Testis (tissue), 2 donors: ENCODE measurements at regions not wholly inside any gene's neighbourhood (a gene's known extent, or its start where the extent isn't known, plus 50 kb on each side); places are given as distances from the start of the nearest gene placed in this dataset.
"Not testable (repeated sequence)": the region's sequence is repeated elsewhere in the genome, so short reads cannot be mapped to it uniquely, and the experiment has no call there.

Experiments used
- DNase-seq: peaks from one replicate; pipeline ENCODE4 v3.0.0-alpha.2; 2019
- H3K27ac ChIP-seq, 2 donors: fragments of 200-600 bp; sonication (generic); one replicate each; pipeline ENCODE4 v1.5.1; 2019
- H3K27me3 ChIP-seq: fragments of 200-600 bp; sonication (generic); one replicate; pipeline ENCODE4 v1.5.1; 2019
- H3K36me3 ChIP-seq: fragments of 200-600 bp; sonication (generic); one replicate; pipeline ENCODE4 v1.5.1; 2017; ENCODE audit warnings: low read depth; ENCODE audit errors: missing control alignments
- H3K4me1 ChIP-seq: fragments of 200-600 bp; sonication (generic); one replicate; pipeline ENCODE4 v1.5.1; 2019
- H3K4me3 ChIP-seq, 2 donors: fragments of 200-600 bp; sonication (generic); one replicate each; pipeline ENCODE4 v1.5.1; 2017 to 2019
- H3K9me3 ChIP-seq: fragments of 200-600 bp; sonication (generic); one replicate; pipeline ENCODE4 v1.5.1; 2017
- CTCF ChIP-seq, 3 experiments: fragments of 450-650 bp in 2 of 3; fragments of 200-600 bp in 1 of 3; sonication (generic) in 1 of 3; IDR thresholded peaks; one replicate each; pipeline ENCODE4 v1.5.1; 2016 to 2019; ENCODE audit warnings: antibody characterized with exemption in 3 of 3, mild to moderate bottlenecking in 2 of 3, moderate library complexity in 1 of 3
- POLR2A ChIP-seq: fragments of 450-650 bp; IDR thresholded peaks from one replicate; pipeline ENCODE4 v1.6.1; 2017; ENCODE audit warnings: antibody characterized with exemption, mild to moderate bottlenecking, moderate library complexity
- WGBS, 2 donors: methylation state at CpG; one replicate each; pipeline ENCODE4 v1.1.5; 2018; 5-methylcytosine and 5-hydroxymethylcytosine counted together
- intact Hi-C: fragments of 100-400 bp; cut with DNase I; formaldehyde crosslinking; loops from one replicate; pipeline ENCODE4 v1.15.1; 2023; ENCODE audit warnings: low total_unique reads

GRCh38 chrX:147498796-147499195, 412.9 kb upstream of the FMR1 start:
- TF ChIP-seq POLR2A (no peak), CTCF (IDR thresholded peaks at IDR 0.05) (no peak)
- no peaks in the 10 kb centered on the region for H3K27me3 ChIP-seq
- 100% methylated on average over 1 of the region's 1 CpG for WGBS, 2 donors
- no peak for DNase-seq
- intact Hi-C loops: no loop called here
- H3K27ac ChIP-seq: no peak overlapping the region
- no peak overlapping the region for H3K4me3 ChIP-seq
- H3K36me3 ChIP-seq: no peaks in the 10 kb centered on the region
- H3K4me1 ChIP-seq: no peaks in the 10 kb centered on the region
- no peaks in the 10 kb centered on the region for H3K9me3 ChIP-seq

- H3K27me3 ChIP-seq: no peaks in the 10 kb centered on the region
- H3K27ac ChIP-seq: no peak overlapping the region
- WGBS, 2 donors: 83 to 91% methylated on average over 2 of the region's 2 CpGs
- TF ChIP-seq CTCF (IDR thresholded peaks at IDR 0.05): no peak
- TF ChIP-seq POLR2A: no peak
- no peaks in the 10 kb centered on the region for H3K36me3 ChIP-seq
- H3K4me3 ChIP-seq: no peak overlapping the region
- intact Hi-C loops: no loop called here
- no peak for DNase-seq
- H3K4me1 ChIP-seq: no peaks in the 10 kb centered on the region
- H3K9me3 ChIP-seq: no peaks in the 10 kb centered on the region
Observed at GRCh38 chrX:147522981-147523380, 388.7 kb upstream of the FMR1 start.

GRCh38 chrX:147533426-147533825, 378.3 kb upstream of the FMR1 start:
- whole genome bisulfite sequencing, 2 donors: 72 to 86% methylated on average over 3 of the region's 3 CpGs
- Histone ChIP-seq H3K36me3 (no peaks in the 10 kb centered on the region), H3K9me3 (no peaks in the 10 kb centered on the region), H3K4me1 (no peaks in the 10 kb centered on the region), H3K4me3 (no peak overlapping the region), H3K27ac (no peak overlapping the region), H3K27me3 (no peaks in the 10 kb centered on the region)
- intact Hi-C loops: no loop called here
- no peak for TF ChIP-seq POLR2A
- no peak for TF ChIP-seq CTCF (IDR thresholded peaks at IDR 0.05)
- no peak for DNase-seq

GRCh38 chrX:147537172-147537571, 374.5 kb upstream of the FMR1 start:
- Histone ChIP-seq H3K4me1 (no peaks in the 10 kb centered on the region), H3K27me3 (no peaks in the 10 kb centered on the region), H3K36me3 (no peaks in the 10 kb centered on the region), H3K27ac (peak overlapping the region in 1 of 2 donors; percentile 50), H3K4me3 (no peak overlapping the region), H3K9me3 (no peaks in the 10 kb centered on the region)
- intact Hi-C loops: no loop called here
- peak; percentile 49 for DNase-seq
- TF ChIP-seq CTCF (IDR thresholded peaks at IDR 0.05) (no peak), POLR2A (no peak)
- 17 to 26% methylated on average over 4 of the region's 4 CpGs for WGBS, 2 donors

DNA sequence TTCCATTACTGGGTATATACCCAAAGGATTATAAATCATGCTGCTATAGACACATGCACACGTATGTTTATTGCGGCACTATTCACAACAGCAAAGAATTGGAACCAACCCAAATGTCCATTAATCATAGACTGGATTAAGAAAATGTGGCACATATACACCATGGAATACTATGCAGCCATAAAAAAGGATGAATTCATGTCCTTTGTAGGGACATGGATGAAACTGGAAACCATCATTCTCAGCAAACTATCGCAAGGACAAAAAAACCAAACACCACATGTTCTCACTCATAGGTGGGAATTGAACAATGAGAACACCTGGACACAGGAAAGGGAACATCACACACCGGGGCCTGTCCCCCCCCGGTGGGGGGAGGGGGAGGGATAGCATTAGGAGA, 363.7 kb upstream of the FMR1 start:
- H3K27ac ChIP-seq, H3K27me3 ChIP-seq, H3K4me1 ChIP-seq, DNase-seq, H3K9me3 ChIP-seq, H3K4me3 ChIP-seq, intact Hi-C loops, H3K36me3 ChIP-seq: not testable (repeated sequence)
- WGBS, 2 donors: 90 to 95% methylated on average over 3 to 5 of the region's 5 CpGs
